GM23338 (cell line): ENCODE measurements at regions not wholly inside any gene's neighbourhood (a gene's known extent, or its start where the extent isn't known, plus 50 kb on each side); places are given as distances from the start of the nearest gene placed in this dataset.
"Not testable (repeated sequence)": the region's sequence is repeated elsewhere in the genome, so short reads cannot be mapped to it uniquely, and the experiment has no call there.

Experiments
- ATAC-seq: fragments of 200-7000 bp; cut with Tn5 transposase; 3 replicates; pipeline ENCODE4 v1.9.1; 2020
- DNase-seq: peaks from one replicate; pipeline ENCODE4 v3.0.0-alpha.2; 2015; ENCODE audit warnings: low spot score
- H2AFZ ChIP-seq: fragments of 200-600 bp; sonication (generic); 2 replicates; pipeline ENCODE4 v1.8.0; 2016; ENCODE audit warnings: antibody characterized with exemption, mild to moderate bottlenecking, moderate library complexity
- H3F3A ChIP-seq: fragments of 200-600 bp; sonication (generic); replicated peaks from 2 replicates; pipeline ENCODE4 v1.8.0; 2017; ENCODE audit warnings: antibody characterized with exemption, mixed run types, low read depth
- H3K27ac ChIP-seq: fragments of 200-600 bp; sonication (generic); 2 replicates; pipeline ENCODE4 v1.6.1; 2016; ENCODE audit warnings: low read depth
- H3K27me3 ChIP-seq: fragments of 200-600 bp; sonication (generic); 2 replicates; pipeline ENCODE4 v1.8.0; 2016; ENCODE audit warnings: mild to moderate bottlenecking, mixed run types, moderate library complexity; ENCODE audit not compliant: insufficient read depth
- H3K36me3 ChIP-seq: fragments of 200-600 bp; sonication (generic); 2 replicates; pipeline ENCODE4 v1.8.0; 2016; ENCODE audit warnings: mild to moderate bottlenecking; ENCODE audit not compliant: insufficient read depth
- H3K4me1 ChIP-seq: fragments of 200-600 bp; sonication (generic); 2 replicates; pipeline ENCODE4 v1.8.0; 2016; ENCODE audit warnings: mild to moderate bottlenecking, moderate library complexity; ENCODE audit not compliant: insufficient read depth
- H3K4me2 ChIP-seq: fragments of 200-600 bp; sonication (generic); 2 replicates; pipeline ENCODE4 v1.7.1; 2017; ENCODE audit warnings: mixed run types
- H3K4me3 ChIP-seq: fragments of 200-600 bp; sonication (generic); 2 replicates; pipeline ENCODE4 v1.6.1; 2016; ENCODE audit warnings: mixed run types
- H3K79me2 ChIP-seq: fragments of 200-600 bp; sonication (generic); replicated peaks from 2 replicates; pipeline ENCODE4 v1.8.0; 2017; ENCODE audit warnings: mild to moderate bottlenecking; ENCODE audit not compliant: insufficient read depth
- H3K9me2 ChIP-seq: fragments of 200-600 bp; sonication (generic); 2 replicates; pipeline ENCODE4 v1.8.0; 2017; ENCODE audit not compliant: insufficient read depth
- H4K20me1 ChIP-seq: fragments of 200-600 bp; sonication (generic); replicated peaks from 2 replicates; pipeline ENCODE4 v1.8.0; 2017; ENCODE audit warnings: mild to moderate bottlenecking; ENCODE audit not compliant: insufficient read depth
- H3K27ac Mint-ChIP-seq: 2 replicates; pipeline ENCODE4 v1.8.0; 2020; ENCODE audit warnings: inconsistent platforms, mild to moderate bottlenecking, moderate library complexity, mixed read lengths
- H3K27me3 Mint-ChIP-seq: 3 replicates; pipeline ENCODE4 v1.8.0; 2022; ENCODE audit warnings: low read depth, mild to moderate bottlenecking, moderate library complexity, mixed read lengths, inconsistent platforms; ENCODE audit not compliant: insufficient read depth, poor library complexity
- H3K36me3 Mint-ChIP-seq: 3 replicates; pipeline ENCODE4 v1.8.0; 2021; ENCODE audit warnings: low read depth, mild to moderate bottlenecking, inconsistent platforms, moderate library complexity, mixed read lengths
- H3K4me1 Mint-ChIP-seq: 3 replicates; pipeline ENCODE4 v1.8.0; 2020; ENCODE audit warnings: mild to moderate bottlenecking, inconsistent platforms, mixed read lengths
- H3K4me3 Mint-ChIP-seq: 3 replicates; pipeline ENCODE4 v1.8.0; 2021; ENCODE audit warnings: moderate library complexity, mild to moderate bottlenecking, inconsistent platforms, mixed read lengths
- H3K9me3 Mint-ChIP-seq: 3 replicates; pipeline ENCODE4 v1.8.0; 2020; ENCODE audit warnings: moderate library complexity, mild to moderate bottlenecking, inconsistent platforms, mixed read lengths
- CREB1 ChIP-seq: fragments of 250-450 bp; sonication (Bioruptor Pico); IDR thresholded peaks from 2 replicates; pipeline ENCODE4 v1.5.0; 2020; ENCODE audit warnings: low read depth, mild to moderate bottlenecking, moderate library complexity
- EZH2 ChIP-seq: fragments of 200-600 bp; sonication (generic); IDR thresholded peaks from one replicate; pipeline ENCODE4 v1.8.0; 2017; ENCODE audit warnings: antibody characterized with exemption, mild to moderate bottlenecking, low read depth; ENCODE audit not compliant: unreplicated experiment
- EZH2phosphoT487 ChIP-seq: fragments of 200-600 bp; sonication (generic); IDR thresholded peaks from one replicate; pipeline ENCODE4 v1.8.1; 2018; ENCODE audit warnings: antibody characterized with exemption; ENCODE audit not compliant: unreplicated experiment
- JUNB ChIP-seq: IDR thresholded peaks from one replicate; pipeline ENCODE4 v1.6.1; 2016; ENCODE audit warnings: antibody characterized with exemption; ENCODE audit not compliant: unreplicated experiment
- STAT1 ChIP-seq: IDR thresholded peaks from one replicate; pipeline ENCODE4 v1.6.1; 2016; ENCODE audit warnings: antibody characterized with exemption; ENCODE audit not compliant: unreplicated experiment
- ZNF114 ChIP-seq: fragments of 250-450 bp; sonication (Bioruptor Pico); IDR thresholded peaks from 2 replicates; pipeline ENCODE4 v1.5.0; 2020; ENCODE audit warnings: mild to moderate bottlenecking, moderate library complexity
- TF ChIP-seq, protein P1 (sequence below): fragments of 250-450 bp; sonication (Bioruptor Pico); IDR thresholded peaks from 2 replicates; pipeline ENCODE4 v1.5.0; 2020; ENCODE audit warnings: mild to moderate bottlenecking, moderate library complexity
- TF ChIP-seq, protein P2 (sequence below), 2 experiments: fragments of 200-600 bp in 1 of 2; sonication (generic) in 1 of 2; conservative IDR thresholded peaks; 2 replicates each; pipeline versions ENCODE4 v1.5.1 to v1.6.1; 2016 to 2017; ENCODE audit warnings: antibody characterized with exemption in 2 of 2, low read depth in 2 of 2, mild to moderate bottlenecking in 2 of 2, moderate library complexity in 1 of 2

DNA sequence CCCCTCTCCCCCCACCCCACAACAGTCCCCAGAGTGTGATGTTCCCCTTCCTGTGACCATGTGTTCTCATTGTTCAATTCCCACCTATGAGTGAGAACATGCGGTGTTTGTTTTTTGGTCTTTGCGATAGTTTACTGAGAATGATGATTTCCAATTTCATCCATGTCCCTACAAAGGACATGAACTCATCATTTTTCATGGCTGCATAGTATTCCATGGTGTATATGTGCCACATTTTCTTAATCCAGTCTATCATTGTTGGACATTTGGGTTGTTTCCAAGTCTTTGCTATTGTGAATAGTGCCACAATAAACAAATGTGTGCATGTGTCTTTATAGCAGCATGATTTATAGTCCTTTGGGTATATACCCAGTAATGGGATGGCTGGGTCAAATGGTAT lies 411.0 kb upstream of the CHD1 start:
- not testable (repeated sequence) for H3K36me3 Mint-ChIP-seq, H3K4me3 Mint-ChIP-seq, H3K4me3 ChIP-seq, H3K4me2 ChIP-seq, DNase-seq, H3K79me2 ChIP-seq, H3K9me2 ChIP-seq, H3K27me3 ChIP-seq, H3K4me1 ChIP-seq, H3K27me3 Mint-ChIP-seq, ATAC-seq, H3K27ac Mint-ChIP-seq, H3K36me3 ChIP-seq, H3K27ac ChIP-seq, H2AFZ ChIP-seq, H3K4me1 Mint-ChIP-seq, H4K20me1 ChIP-seq, H3F3A ChIP-seq
- peaks cover 15% of the 10 kb centered on the region for H3K9me3 Mint-ChIP-seq

DNA sequence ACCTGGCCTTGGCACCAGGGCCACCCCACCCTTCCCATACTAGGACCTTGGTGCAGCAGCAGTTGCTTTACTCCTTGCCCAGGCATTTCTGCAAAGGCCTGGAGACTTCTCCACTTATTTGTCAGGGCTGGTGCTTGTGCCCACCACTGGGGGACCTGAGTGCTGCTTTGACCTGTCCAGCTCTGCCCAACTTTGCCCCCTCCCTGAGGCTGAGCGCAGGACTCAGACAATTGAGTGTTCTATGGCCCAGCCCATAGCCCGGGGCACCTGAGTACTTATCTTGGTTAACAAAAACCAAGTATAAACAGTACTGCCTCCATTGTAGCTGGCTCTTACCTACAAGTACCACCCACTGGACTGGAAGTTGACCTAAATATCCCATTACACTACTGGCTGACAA lies 406.1 kb upstream of the CHD1 start:
- Histone ChIP-seq H4K20me1 (no peaks in the 10 kb centered on the region), H3K27ac (no peak overlapping the region), H3K4me2 (no peak overlapping the region), H3K9me2 (no peaks in the 10 kb centered on the region), H3F3A (no peaks in the 10 kb centered on the region), H2AFZ (no peak overlapping the region), H3K79me2 (no peaks in the 10 kb centered on the region), H3K4me3 (no peak overlapping the region), H3K36me3 (no peaks in the 10 kb centered on the region), H3K27me3 (no peaks in the 10 kb centered on the region), H3K4me1 (no peaks in the 10 kb centered on the region)
- TF ChIP-seq CREB1 (CRISPR knock-in tag) (no peak), EZH2 (no peak), ZNF114 (no peak), EZH2phosphoT487 (no peak), JUNB (no peak), STAT1 (no peak)
- TF ChIP-seq, protein P1, sequence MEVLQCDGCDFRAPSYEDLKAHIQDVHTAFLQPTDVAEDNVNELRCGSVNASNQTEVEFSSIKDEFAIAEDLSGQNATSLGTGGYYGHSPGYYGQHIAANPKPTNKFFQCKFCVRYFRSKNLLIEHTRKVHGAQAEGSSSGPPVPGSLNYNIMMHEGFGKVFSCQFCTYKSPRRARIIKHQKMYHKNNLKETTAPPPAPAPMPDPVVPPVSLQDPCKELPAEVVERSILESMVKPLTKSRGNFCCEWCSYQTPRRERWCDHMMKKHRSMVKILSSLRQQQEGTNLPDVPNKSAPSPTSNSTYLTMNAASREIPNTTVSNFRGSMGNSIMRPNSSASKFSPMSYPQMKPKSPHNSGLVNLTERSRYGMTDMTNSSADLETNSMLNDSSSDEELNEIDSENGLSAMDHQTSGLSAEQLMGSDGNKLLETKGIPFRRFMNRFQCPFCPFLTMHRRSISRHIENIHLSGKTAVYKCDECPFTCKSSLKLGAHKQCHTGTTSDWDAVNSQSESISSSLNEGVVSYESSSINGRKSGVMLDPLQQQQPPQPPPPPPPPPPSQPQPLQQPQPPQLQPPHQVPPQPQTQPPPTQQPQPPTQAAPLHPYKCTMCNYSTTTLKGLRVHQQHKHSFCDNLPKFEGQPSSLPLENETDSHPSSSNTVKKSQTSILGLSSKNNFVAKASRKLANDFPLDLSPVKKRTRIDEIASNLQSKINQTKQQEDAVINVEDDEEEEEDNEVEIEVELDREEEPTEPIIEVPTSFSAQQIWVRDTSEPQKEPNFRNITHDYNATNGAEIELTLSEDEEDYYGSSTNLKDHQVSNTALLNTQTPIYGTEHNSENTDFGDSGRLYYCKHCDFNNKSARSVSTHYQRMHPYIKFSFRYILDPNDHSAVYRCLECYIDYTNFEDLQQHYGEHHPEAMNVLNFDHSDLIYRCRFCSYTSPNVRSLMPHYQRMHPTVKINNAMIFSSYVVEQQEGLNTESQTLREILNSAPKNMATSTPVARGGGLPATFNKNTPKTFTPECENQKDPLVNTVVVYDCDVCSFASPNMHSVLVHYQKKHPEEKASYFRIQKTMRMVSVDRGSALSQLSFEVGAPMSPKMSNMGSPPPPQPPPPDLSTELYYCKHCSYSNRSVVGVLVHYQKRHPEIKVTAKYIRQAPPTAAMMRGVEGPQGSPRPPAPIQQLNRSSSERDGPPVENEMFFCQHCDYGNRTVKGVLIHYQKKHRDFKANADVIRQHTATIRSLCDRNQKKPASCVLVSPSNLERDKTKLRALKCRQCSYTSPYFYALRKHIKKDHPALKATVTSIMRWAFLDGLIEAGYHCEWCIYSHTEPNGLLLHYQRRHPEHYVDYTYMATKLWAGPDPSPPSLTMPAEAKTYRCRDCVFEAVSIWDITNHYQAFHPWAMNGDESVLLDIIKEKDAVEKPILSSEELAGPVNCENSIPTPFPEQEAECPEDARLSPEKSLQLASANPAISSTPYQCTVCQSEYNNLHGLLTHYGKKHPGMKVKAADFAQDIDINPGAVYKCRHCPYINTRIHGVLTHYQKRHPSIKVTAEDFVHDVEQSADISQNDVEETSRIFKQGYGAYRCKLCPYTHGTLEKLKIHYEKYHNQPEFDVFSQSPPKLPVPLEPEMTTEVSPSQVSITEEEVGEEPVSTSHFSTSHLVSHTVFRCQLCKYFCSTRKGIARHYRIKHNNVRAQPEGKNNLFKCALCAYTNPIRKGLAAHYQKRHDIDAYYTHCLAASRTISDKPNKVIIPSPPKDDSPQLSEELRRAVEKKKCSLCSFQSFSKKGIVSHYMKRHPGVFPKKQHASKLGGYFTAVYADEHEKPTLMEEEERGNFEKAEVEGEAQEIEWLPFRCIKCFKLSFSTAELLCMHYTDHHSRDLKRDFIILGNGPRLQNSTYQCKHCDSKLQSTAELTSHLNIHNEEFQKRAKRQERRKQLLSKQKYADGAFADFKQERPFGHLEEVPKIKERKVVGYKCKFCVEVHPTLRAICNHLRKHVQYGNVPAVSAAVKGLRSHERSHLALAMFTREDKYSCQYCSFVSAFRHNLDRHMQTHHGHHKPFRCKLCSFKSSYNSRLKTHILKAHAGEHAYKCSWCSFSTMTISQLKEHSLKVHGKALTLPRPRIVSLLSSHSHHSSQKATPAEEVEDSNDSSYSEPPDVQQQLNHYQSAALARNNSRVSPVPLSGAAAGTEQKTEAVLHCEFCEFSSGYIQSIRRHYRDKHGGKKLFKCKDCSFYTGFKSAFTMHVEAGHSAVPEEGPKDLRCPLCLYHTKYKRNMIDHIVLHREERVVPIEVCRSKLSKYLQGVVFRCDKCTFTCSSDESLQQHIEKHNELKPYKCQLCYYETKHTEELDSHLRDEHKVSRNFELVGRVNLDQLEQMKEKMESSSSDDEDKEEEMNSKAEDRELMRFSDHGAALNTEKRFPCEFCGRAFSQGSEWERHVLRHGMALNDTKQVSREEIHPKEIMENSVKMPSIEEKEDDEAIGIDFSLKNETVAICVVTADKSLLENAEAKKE = no peak
- TF ChIP-seq, protein P2, sequence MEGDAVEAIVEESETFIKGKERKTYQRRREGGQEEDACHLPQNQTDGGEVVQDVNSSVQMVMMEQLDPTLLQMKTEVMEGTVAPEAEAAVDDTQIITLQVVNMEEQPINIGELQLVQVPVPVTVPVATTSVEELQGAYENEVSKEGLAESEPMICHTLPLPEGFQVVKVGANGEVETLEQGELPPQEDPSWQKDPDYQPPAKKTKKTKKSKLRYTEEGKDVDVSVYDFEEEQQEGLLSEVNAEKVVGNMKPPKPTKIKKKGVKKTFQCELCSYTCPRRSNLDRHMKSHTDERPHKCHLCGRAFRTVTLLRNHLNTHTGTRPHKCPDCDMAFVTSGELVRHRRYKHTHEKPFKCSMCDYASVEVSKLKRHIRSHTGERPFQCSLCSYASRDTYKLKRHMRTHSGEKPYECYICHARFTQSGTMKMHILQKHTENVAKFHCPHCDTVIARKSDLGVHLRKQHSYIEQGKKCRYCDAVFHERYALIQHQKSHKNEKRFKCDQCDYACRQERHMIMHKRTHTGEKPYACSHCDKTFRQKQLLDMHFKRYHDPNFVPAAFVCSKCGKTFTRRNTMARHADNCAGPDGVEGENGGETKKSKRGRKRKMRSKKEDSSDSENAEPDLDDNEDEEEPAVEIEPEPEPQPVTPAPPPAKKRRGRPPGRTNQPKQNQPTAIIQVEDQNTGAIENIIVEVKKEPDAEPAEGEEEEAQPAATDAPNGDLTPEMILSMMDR (conservative IDR thresholded peaks at IDR 0.05; ENCODE audit: low read depth in 2 of 2) = no peak
- no peaks in the 10 kb centered on the region for H3K4me1 Mint-ChIP-seq
- H3K9me3 Mint-ChIP-seq = 0 out of 3 replicates have a peak, but pooled peaks cover 3% of the 10 kb centered on the region
- H3K27ac Mint-ChIP-seq = no peak overlapping the region
- ATAC-seq (no peak), DNase-seq (no peak)
- H3K27me3 Mint-ChIP-seq = no peaks in the 10 kb centered on the region
- no peak overlapping the region for H3K4me3 Mint-ChIP-seq
- peaks cover 3% of the 10 kb centered on the region; the same call in 1 of the 3 replicates for H3K36me3 Mint-ChIP-seq
